ENCODE measurements at regions not wholly inside any gene's neighbourhood (a gene's known extent, or its start where the extent isn't known, plus 50 kb on each side); places are given as distances from the start of the nearest gene placed in this dataset.

DNA sequence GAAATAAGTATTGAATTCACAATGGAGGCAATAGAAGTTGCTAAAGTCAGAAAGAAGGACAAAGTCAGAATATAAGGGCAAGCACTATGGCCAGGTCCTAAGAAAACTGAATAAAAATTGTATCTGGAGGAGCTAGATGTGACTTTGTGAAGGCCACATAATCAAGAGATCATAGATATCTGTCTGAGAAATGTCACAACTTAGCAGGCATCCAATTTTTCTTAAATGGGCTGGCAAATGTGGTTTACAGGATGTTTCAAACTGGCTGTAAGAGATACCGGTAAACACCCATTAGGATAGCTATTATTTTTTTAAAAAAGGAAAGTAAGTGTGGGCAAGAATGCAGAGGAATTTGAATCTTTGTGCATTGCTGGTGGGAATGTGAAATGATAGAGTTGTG lies 303.1 kb upstream of the CHORDC1 start:
- no peaks in the 10 kb centered on the region for H3K27me3 ChIP-seq (ENCODE audit: low read depth, low read length)
- no peak overlapping the region for H3K9ac ChIP-seq (ENCODE audit: low read length)
- H3K4me1 ChIP-seq (ENCODE audit: low read length), result no peaks in the 10 kb centered on the region
- H3K79me2 ChIP-seq (ENCODE audit: low read length), result no peaks in the 10 kb centered on the region
- no peak overlapping the region for H3K4me3 ChIP-seq (ENCODE audit: low read length)
- no peak overlapping the region for H3K4me2 ChIP-seq (ENCODE audit: low read length)
- TF ChIP-seq, protein P1, sequence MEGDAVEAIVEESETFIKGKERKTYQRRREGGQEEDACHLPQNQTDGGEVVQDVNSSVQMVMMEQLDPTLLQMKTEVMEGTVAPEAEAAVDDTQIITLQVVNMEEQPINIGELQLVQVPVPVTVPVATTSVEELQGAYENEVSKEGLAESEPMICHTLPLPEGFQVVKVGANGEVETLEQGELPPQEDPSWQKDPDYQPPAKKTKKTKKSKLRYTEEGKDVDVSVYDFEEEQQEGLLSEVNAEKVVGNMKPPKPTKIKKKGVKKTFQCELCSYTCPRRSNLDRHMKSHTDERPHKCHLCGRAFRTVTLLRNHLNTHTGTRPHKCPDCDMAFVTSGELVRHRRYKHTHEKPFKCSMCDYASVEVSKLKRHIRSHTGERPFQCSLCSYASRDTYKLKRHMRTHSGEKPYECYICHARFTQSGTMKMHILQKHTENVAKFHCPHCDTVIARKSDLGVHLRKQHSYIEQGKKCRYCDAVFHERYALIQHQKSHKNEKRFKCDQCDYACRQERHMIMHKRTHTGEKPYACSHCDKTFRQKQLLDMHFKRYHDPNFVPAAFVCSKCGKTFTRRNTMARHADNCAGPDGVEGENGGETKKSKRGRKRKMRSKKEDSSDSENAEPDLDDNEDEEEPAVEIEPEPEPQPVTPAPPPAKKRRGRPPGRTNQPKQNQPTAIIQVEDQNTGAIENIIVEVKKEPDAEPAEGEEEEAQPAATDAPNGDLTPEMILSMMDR (IDR thresholded peaks at IDR 0.05; ENCODE audit: low read depth, low read length), result no peak
- no peak for TF ChIP-seq EZH2phosphoT487 (IDR thresholded peaks at IDR 0.05; ENCODE audit: low read depth)
- H3K9me3 ChIP-seq (ENCODE audit: insufficient read depth, low read length), result no peaks in the 10 kb centered on the region
- no peaks in the 10 kb centered on the region for H3K36me3 ChIP-seq (replicated peaks; ENCODE audit: low read depth, low read length)
- H3K27ac ChIP-seq (ENCODE audit: low read length), result no peak overlapping the region
- H2AFZ ChIP-seq (ENCODE audit: low read depth, low read length), result no peak overlapping the region
- no peaks in the 10 kb centered on the region for H4K20me1 ChIP-seq (ENCODE audit: insufficient read depth, low read length)

DNA sequence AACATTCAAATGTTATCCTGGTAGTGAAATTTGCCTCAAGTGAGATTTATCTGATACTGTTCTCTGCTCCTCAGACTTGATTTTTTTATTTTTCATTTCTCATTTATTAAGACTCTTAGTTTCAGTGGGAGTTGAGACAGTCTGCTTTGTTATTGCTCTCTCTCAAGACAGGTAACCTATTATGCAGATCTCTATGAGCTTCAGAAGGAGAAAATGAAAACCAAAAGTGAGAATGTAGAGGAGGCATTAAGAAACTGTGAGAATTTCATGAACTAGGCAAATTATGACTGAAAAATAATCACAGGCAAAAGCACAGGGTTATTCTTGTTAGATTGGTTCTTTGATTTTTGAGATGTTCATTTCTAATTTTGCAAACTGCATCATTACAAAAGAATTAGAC lies 290.0 kb upstream of the CHORDC1 start:
- Histone ChIP-seq H3K79me2 (ENCODE audit: low read length) (no peaks in the 10 kb centered on the region), H3K9ac (ENCODE audit: low read length) (no peak overlapping the region), H2AFZ (ENCODE audit: low read depth, low read length) (peak overlapping the region; percentile 13; the same call in 1 of the 2 replicates), H4K20me1 (ENCODE audit: insufficient read depth, low read length) (no peaks in the 10 kb centered on the region), H3K4me2 (ENCODE audit: low read length) (peak overlapping the region; percentile 40), H3K27me3 (ENCODE audit: low read depth, low read length) (no peaks in the 10 kb centered on the region), H3K4me1 (ENCODE audit: low read length) (peaks cover 24% of the 10 kb centered on the region), H3K4me3 (ENCODE audit: low read length) (peak overlapping the region; percentile 10; the same call in 1 of the 2 replicates), H3K36me3 (replicated peaks; ENCODE audit: low read depth, low read length) (no peaks in the 10 kb centered on the region), H3K9me3 (ENCODE audit: insufficient read depth, low read length) (no peaks in the 10 kb centered on the region), H3K27ac (ENCODE audit: low read length) (peak overlapping the region; percentile 6; the same call in 1 of the 2 replicates)
- TF ChIP-seq, protein P1 (IDR thresholded peaks at IDR 0.05; ENCODE audit: low read depth, low read length), result no peak
- TF ChIP-seq EZH2phosphoT487 (IDR thresholded peaks at IDR 0.05; ENCODE audit: low read depth), result no peak

DNA sequence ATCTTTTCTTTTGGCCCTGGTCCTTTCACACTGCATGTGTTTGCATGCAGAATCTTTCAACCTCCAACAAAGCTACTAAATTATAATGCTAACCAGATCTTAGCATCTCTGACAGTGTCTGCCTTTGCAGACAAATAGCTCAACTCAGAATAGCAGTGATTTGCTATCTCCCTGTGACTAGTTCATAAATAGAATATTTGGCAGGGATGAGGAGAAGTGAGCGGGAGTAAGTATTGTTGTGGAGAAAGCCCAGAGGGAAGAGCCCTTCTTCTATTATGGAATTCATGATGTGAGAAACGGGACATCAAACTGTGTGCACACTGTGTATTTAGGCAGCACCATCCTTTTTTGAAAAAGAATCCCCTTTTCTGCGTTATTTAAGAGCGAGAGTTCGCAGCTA lies 288.0 kb upstream of the CHORDC1 start:
- H3K27ac ChIP-seq (ENCODE audit: low read length), result no peak overlapping the region
- H3K27me3 ChIP-seq (ENCODE audit: low read depth, low read length), result no peaks in the 10 kb centered on the region
- TF ChIP-seq EZH2phosphoT487 (IDR thresholded peaks at IDR 0.05; ENCODE audit: low read depth), result no peak
- TF ChIP-seq, protein P1 (IDR thresholded peaks at IDR 0.05; ENCODE audit: low read depth, low read length), result no peak
- H3K4me1 ChIP-seq (ENCODE audit: low read length), result peaks cover 24% of the 10 kb centered on the region
- H3K36me3 ChIP-seq (replicated peaks; ENCODE audit: low read depth, low read length), result no peaks in the 10 kb centered on the region
- no peak overlapping the region for H3K9ac ChIP-seq (ENCODE audit: low read length)
- H3K9me3 ChIP-seq (ENCODE audit: insufficient read depth, low read length), result no peaks in the 10 kb centered on the region
- no peaks in the 10 kb centered on the region for H3K79me2 ChIP-seq (ENCODE audit: low read length)
- H3K4me3 ChIP-seq (ENCODE audit: low read length), result no peak overlapping the region
- no peak overlapping the region for H3K4me2 ChIP-seq (ENCODE audit: low read length)
- no peaks in the 10 kb centered on the region for H4K20me1 ChIP-seq (ENCODE audit: insufficient read depth, low read length)
- H2AFZ ChIP-seq (ENCODE audit: low read depth, low read length), result no peak overlapping the region

DNA sequence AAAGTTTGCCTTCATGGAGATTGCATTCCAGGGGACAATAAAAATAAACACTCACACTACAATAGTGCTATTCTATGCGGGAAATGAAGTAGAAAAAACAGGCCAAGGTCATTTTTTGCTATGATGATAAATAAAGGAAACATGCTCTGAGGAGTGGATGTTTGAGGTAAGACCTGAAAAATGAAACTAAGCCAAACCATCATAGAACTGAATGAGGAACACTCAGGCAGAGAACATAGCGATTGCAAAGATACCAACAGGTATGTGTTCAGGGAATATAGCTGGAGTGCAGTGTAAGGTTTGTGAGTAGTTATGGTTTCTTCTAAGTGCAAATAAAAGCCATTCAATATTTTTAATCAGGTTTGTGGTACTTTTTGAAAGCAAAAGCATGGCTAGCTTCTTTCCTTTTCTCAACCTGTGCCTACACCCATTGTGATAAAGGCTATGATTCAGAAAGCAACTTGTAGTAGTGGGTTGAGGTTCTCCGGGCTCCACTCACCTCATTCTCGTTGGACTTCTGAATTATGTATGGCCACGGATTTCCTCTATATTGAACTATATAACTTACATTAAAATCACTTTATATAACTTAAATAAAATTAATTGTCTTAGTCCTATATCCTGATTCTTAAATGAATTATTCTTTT lies 278.2 kb upstream of the CHORDC1 start:
- Histone ChIP-seq H3K9me3 (ENCODE audit: insufficient read depth, low read length) (no peaks in the 10 kb centered on the region), H2AFZ (ENCODE audit: low read depth, low read length) (no peak overlapping the region), H3K4me3 (ENCODE audit: low read length) (no peak overlapping the region), H3K36me3 (replicated peaks; ENCODE audit: low read depth, low read length) (no peaks in the 10 kb centered on the region), H3K9ac (ENCODE audit: low read length) (no peak overlapping the region), H3K79me2 (ENCODE audit: low read length) (no peaks in the 10 kb centered on the region), H3K27ac (ENCODE audit: low read length) (no peak overlapping the region), H3K4me2 (ENCODE audit: low read length) (peak overlapping the region; percentile 2; the same call in 1 of the 2 replicates), H3K27me3 (ENCODE audit: low read depth, low read length) (no peaks in the 10 kb centered on the region), H3K4me1 (ENCODE audit: low read length) (no peaks in the 10 kb centered on the region), H4K20me1 (ENCODE audit: insufficient read depth, low read length) (no peaks in the 10 kb centered on the region)
- no peak for TF ChIP-seq EZH2phosphoT487 (IDR thresholded peaks at IDR 0.05; ENCODE audit: low read depth)
- TF ChIP-seq, protein P1 (IDR thresholded peaks at IDR 0.05; ENCODE audit: low read depth, low read length), result no peak
